ENCODE measurements at regions not wholly inside any gene's neighbourhood (a gene's known extent, or its start where the extent isn't known, plus 50 kb on each side); places are given as distances from the start of the nearest gene placed in this dataset.
"Not testable (repeated sequence)": the region's sequence is repeated elsewhere in the genome, so short reads cannot be mapped to it uniquely, and the experiment has no call there.

GRCh38 chr13:54563286-54563685, 1534.7 kb downstream of the OLFM4 start:
- Histone ChIP-seq H3K27me3 (ENCODE audit: control insufficient read depth, insufficient read depth, low read length) (no peaks in the 10 kb centered on the region), H3K9me3 (ENCODE audit: control insufficient read depth, insufficient read depth, low read length) (no peaks in the 10 kb centered on the region), H3K4me3 (ENCODE audit: low read length) (no peak overlapping the region), H3K27ac (ENCODE audit: low read length) (no peak overlapping the region), H3K36me3 (ENCODE audit: control insufficient read depth, insufficient read depth, low read length) (no peaks in the 10 kb centered on the region), H3K4me1 (ENCODE audit: control insufficient read depth, insufficient read depth, low read length) (no peaks in the 10 kb centered on the region)
- no peak for DNase-seq (ENCODE audit: low read depth, low spot score)
- no CpG with 5 or more reads among the region's 2 CpGs for WGBS (ENCODE audit: insufficient coverage, insufficient read length)

- no CpG with 5 or more reads among the region's 13 CpGs for WGBS (ENCODE audit: insufficient coverage, insufficient read length)
- not testable (repeated sequence) for H3K36me3 ChIP-seq (ENCODE audit: control insufficient read depth, insufficient read depth, low read length); H3K4me1 ChIP-seq (ENCODE audit: control insufficient read depth, insufficient read depth, low read length); H3K9me3 ChIP-seq (ENCODE audit: control insufficient read depth, insufficient read depth, low read length); H3K4me3 ChIP-seq (ENCODE audit: low read length); DNase-seq (ENCODE audit: low read depth, low spot score); H3K27ac ChIP-seq (ENCODE audit: low read length); H3K27me3 ChIP-seq (ENCODE audit: control insufficient read depth, insufficient read depth, low read length)
These were observed 1543.4 kb downstream of the OLFM4 start for GRCh38 chr13:54572037-54572436.

- DNase-seq (ENCODE audit: low read depth, low spot score) = no peak
- WGBS (ENCODE audit: insufficient coverage, insufficient read length) = no CpG with 5 or more reads among the region's 6 CpGs
- Histone ChIP-seq H3K27ac (ENCODE audit: low read length) (no peak overlapping the region), H3K27me3 (ENCODE audit: control insufficient read depth, insufficient read depth, low read length) (no peaks in the 10 kb centered on the region), H3K9me3 (ENCODE audit: control insufficient read depth, insufficient read depth, low read length) (no peaks in the 10 kb centered on the region), H3K4me3 (ENCODE audit: low read length) (no peak overlapping the region), H3K36me3 (ENCODE audit: control insufficient read depth, insufficient read depth, low read length) (no peaks in the 10 kb centered on the region), H3K4me1 (ENCODE audit: control insufficient read depth, insufficient read depth, low read length) (no peaks in the 10 kb centered on the region)
These were observed 1544.6 kb downstream of the OLFM4 start for GRCh38 chr13:54573186-54573585.

GRCh38 chr13:54574791-54575190, 1546.2 kb downstream of the OLFM4 start:
- Histone ChIP-seq H3K4me1 (ENCODE audit: control insufficient read depth, insufficient read depth, low read length) (no peaks in the 10 kb centered on the region), H3K27me3 (ENCODE audit: control insufficient read depth, insufficient read depth, low read length) (no peaks in the 10 kb centered on the region), H3K36me3 (ENCODE audit: control insufficient read depth, insufficient read depth, low read length) (no peaks in the 10 kb centered on the region), H3K4me3 (ENCODE audit: low read length) (no peak overlapping the region), H3K27ac (ENCODE audit: low read length) (no peak overlapping the region), H3K9me3 (ENCODE audit: control insufficient read depth, insufficient read depth, low read length) (no peaks in the 10 kb centered on the region)
- DNase-seq (ENCODE audit: low read depth, low spot score) = no peak
- WGBS (ENCODE audit: insufficient coverage, insufficient read length) = no CpG with 5 or more reads among the region's 4 CpGs

- WGBS (ENCODE audit: insufficient coverage, insufficient read length) = no CpG with 5 or more reads among the region's 3 CpGs
- Histone ChIP-seq H3K4me3 (ENCODE audit: low read length) (no peak overlapping the region), H3K9me3 (ENCODE audit: control insufficient read depth, insufficient read depth, low read length) (no peaks in the 10 kb centered on the region), H3K27me3 (ENCODE audit: control insufficient read depth, insufficient read depth, low read length) (no peaks in the 10 kb centered on the region), H3K27ac (ENCODE audit: low read length) (no peak overlapping the region), H3K4me1 (ENCODE audit: control insufficient read depth, insufficient read depth, low read length) (no peaks in the 10 kb centered on the region; the same call in 1 of the 2 replicates), H3K36me3 (ENCODE audit: control insufficient read depth, insufficient read depth, low read length) (no peaks in the 10 kb centered on the region)
- no peak for DNase-seq (ENCODE audit: low read depth, low spot score)
These were observed 1562.9 kb downstream of the OLFM4 start for GRCh38 chr13:54591540-54591939.

- Histone ChIP-seq H3K4me3 (ENCODE audit: low read length) (no peak overlapping the region), H3K27ac (ENCODE audit: low read length) (no peak overlapping the region), H3K4me1 (ENCODE audit: control insufficient read depth, insufficient read depth, low read length) (no peaks in the 10 kb centered on the region), H3K9me3 (ENCODE audit: control insufficient read depth, insufficient read depth, low read length) (no peaks in the 10 kb centered on the region), H3K27me3 (ENCODE audit: control insufficient read depth, insufficient read depth, low read length) (no peaks in the 10 kb centered on the region), H3K36me3 (ENCODE audit: control insufficient read depth, insufficient read depth, low read length) (no peaks in the 10 kb centered on the region)
- WGBS (ENCODE audit: insufficient coverage, insufficient read length) = no CpG with 5 or more reads among the region's 2 CpGs
- no peak for DNase-seq (ENCODE audit: low read depth, low spot score)
These were observed 1563.6 kb downstream of the OLFM4 start for GRCh38 chr13:54592201-54592600.

GRCh38 chr13:54593504-54593903, 1564.9 kb downstream of the OLFM4 start:
- H3K4me1 ChIP-seq (ENCODE audit: control insufficient read depth, insufficient read depth, low read length) = no peaks in the 10 kb centered on the region
- no peaks in the 10 kb centered on the region for H3K27me3 ChIP-seq (ENCODE audit: control insufficient read depth, insufficient read depth, low read length)
- H3K9me3 ChIP-seq (ENCODE audit: control insufficient read depth, insufficient read depth, low read length) = no peaks in the 10 kb centered on the region
- no peak overlapping the region for H3K4me3 ChIP-seq (ENCODE audit: low read length)
- no peak for DNase-seq (ENCODE audit: low read depth, low spot score)
- no peaks in the 10 kb centered on the region for H3K36me3 ChIP-seq (ENCODE audit: control insufficient read depth, insufficient read depth, low read length)
- no peak overlapping the region for H3K27ac ChIP-seq (ENCODE audit: low read length)
- no CpG with 5 or more reads among the region's 3 CpGs for WGBS (ENCODE audit: insufficient coverage, insufficient read length)

- no peak for DNase-seq (ENCODE audit: low read depth, low spot score)
These were observed 1569.0 kb downstream of the OLFM4 start for GRCh38 chr13:54597540-54598088.

GRCh38 chr13:54599413-54599812, 1570.8 kb downstream of the OLFM4 start:
- DNase-seq (ENCODE audit: low read depth, low spot score) = no peak
- H3K4me3 ChIP-seq (ENCODE audit: low read length) = no peak overlapping the region
- no peaks in the 10 kb centered on the region for H3K4me1 ChIP-seq (ENCODE audit: control insufficient read depth, insufficient read depth, low read length)
- H3K36me3 ChIP-seq (ENCODE audit: control insufficient read depth, insufficient read depth, low read length) = no peaks in the 10 kb centered on the region
- no peaks in the 10 kb centered on the region for H3K27me3 ChIP-seq (ENCODE audit: control insufficient read depth, insufficient read depth, low read length)
- WGBS (ENCODE audit: insufficient coverage, insufficient read length) = no CpG with 5 or more reads among the region's 1 CpG
- H3K27ac ChIP-seq (ENCODE audit: low read length) = no peak overlapping the region
- no peaks in the 10 kb centered on the region for H3K9me3 ChIP-seq (ENCODE audit: control insufficient read depth, insufficient read depth, low read length)

More at GRCh38 chr13:54597540-54598088, 1569.0 kb downstream of the OLFM4 start:
- Histone ChIP-seq H3K27ac (ENCODE audit: low read length) (no peak overlapping the region), H3K27me3 (ENCODE audit: control insufficient read depth, insufficient read depth, low read length) (no peaks in the 10 kb centered on the region), H3K36me3 (ENCODE audit: control insufficient read depth, insufficient read depth, low read length) (no peaks in the 10 kb centered on the region), H3K9me3 (ENCODE audit: control insufficient read depth, insufficient read depth, low read length) (no peaks in the 10 kb centered on the region), H3K4me3 (ENCODE audit: low read length) (no peak overlapping the region), H3K4me1 (ENCODE audit: control insufficient read depth, insufficient read depth, low read length) (no peaks in the 10 kb centered on the region)
- no CpG with 5 or more reads among the region's 4 CpGs for WGBS (ENCODE audit: insufficient coverage, insufficient read length)

- Histone ChIP-seq H3K9me3 (ENCODE audit: control insufficient read depth, insufficient read depth, low read length) (no peaks in the 10 kb centered on the region), H3K27ac (ENCODE audit: low read length) (no peak overlapping the region), H3K36me3 (ENCODE audit: control insufficient read depth, insufficient read depth, low read length) (no peaks in the 10 kb centered on the region), H3K4me1 (ENCODE audit: control insufficient read depth, insufficient read depth, low read length) (no peaks in the 10 kb centered on the region), H3K4me3 (ENCODE audit: low read length) (no peak overlapping the region), H3K27me3 (ENCODE audit: control insufficient read depth, insufficient read depth, low read length) (no peaks in the 10 kb centered on the region)
- no peak for DNase-seq (ENCODE audit: low read depth, low spot score)
- no CpG with 5 or more reads among the region's 1 CpG for WGBS (ENCODE audit: insufficient coverage, insufficient read length)
These were observed 1578.3 kb downstream of the OLFM4 start for GRCh38 chr13:54606944-54607343.

GRCh38 chr13:54607421-54607820, 1578.8 kb downstream of the OLFM4 start:
- no peaks in the 10 kb centered on the region for H3K36me3 ChIP-seq (ENCODE audit: control insufficient read depth, insufficient read depth, low read length)
- H3K9me3 ChIP-seq (ENCODE audit: control insufficient read depth, insufficient read depth, low read length) = no peaks in the 10 kb centered on the region
- no peaks in the 10 kb centered on the region for H3K4me1 ChIP-seq (ENCODE audit: control insufficient read depth, insufficient read depth, low read length)
- DNase-seq (ENCODE audit: low read depth, low spot score) = no peak
- no peak overlapping the region for H3K4me3 ChIP-seq (ENCODE audit: low read length)
- no peaks in the 10 kb centered on the region for H3K27me3 ChIP-seq (ENCODE audit: control insufficient read depth, insufficient read depth, low read length)
- no peak overlapping the region for H3K27ac ChIP-seq (ENCODE audit: low read length)
